ENCODE measurements at regions not wholly inside any gene's neighbourhood (a gene's known extent, or its start where the extent isn't known, plus 50 kb on each side); places are given as distances from the start of the nearest gene placed in this dataset.

DNA sequence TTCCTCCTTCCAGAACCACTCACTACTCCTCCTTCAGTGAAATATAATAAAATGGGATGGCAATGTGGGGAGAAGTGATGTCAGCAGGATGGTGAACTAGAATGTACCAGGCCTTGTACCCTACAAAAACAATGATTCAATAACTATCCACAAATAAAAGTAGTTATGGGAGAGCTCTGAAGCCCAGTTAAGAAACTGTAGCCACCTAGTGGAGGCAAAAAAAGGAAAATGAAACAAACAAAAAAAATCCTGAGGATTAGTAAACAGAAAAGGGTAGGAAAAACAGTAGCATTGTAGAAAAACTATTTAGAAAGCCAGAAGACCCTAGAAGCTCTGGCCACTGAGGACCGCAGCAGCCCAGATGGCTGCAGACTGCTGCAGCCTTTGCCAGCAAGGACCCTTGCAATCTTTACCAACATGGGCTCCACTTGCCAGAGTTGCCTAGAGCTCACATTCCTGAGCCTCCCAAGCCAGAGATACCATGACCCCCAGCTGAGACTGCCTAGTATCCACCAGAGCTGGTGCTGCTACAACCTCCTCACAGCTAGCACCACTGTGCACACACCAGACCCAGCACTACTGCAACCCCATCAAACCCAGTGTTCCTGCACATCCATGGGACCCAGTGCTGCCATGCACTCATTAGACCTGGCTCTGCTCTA lies 259.7 kb upstream of the MSX2 start:
- TF ChIP-seq, protein P1, sequence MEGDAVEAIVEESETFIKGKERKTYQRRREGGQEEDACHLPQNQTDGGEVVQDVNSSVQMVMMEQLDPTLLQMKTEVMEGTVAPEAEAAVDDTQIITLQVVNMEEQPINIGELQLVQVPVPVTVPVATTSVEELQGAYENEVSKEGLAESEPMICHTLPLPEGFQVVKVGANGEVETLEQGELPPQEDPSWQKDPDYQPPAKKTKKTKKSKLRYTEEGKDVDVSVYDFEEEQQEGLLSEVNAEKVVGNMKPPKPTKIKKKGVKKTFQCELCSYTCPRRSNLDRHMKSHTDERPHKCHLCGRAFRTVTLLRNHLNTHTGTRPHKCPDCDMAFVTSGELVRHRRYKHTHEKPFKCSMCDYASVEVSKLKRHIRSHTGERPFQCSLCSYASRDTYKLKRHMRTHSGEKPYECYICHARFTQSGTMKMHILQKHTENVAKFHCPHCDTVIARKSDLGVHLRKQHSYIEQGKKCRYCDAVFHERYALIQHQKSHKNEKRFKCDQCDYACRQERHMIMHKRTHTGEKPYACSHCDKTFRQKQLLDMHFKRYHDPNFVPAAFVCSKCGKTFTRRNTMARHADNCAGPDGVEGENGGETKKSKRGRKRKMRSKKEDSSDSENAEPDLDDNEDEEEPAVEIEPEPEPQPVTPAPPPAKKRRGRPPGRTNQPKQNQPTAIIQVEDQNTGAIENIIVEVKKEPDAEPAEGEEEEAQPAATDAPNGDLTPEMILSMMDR (IDR thresholded peaks at IDR 0.05) = peak; percentile 31; the same call in 1 of the 2 replicates

DNA sequence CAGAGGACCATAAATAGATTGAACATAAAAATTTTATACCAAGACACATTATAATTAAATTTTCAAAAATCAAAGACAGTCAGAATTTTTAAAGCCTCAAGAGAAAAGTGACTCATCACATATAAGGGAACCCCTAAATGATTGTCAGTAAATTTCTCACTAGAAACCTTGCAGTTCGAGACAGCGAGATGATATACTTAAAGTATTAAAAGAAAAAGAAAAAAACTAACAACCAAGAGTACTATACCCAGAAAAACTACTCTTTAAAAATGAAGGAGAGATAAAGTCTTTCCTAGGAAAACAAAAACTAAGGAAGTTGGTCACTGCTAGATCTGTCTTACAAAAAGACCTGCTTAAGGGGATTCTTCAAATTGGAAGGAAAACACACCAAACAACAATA lies 251.4 kb upstream of the MSX2 start:
- TF ChIP-seq, protein P1 (IDR thresholded peaks at IDR 0.05) = no peak

DNA sequence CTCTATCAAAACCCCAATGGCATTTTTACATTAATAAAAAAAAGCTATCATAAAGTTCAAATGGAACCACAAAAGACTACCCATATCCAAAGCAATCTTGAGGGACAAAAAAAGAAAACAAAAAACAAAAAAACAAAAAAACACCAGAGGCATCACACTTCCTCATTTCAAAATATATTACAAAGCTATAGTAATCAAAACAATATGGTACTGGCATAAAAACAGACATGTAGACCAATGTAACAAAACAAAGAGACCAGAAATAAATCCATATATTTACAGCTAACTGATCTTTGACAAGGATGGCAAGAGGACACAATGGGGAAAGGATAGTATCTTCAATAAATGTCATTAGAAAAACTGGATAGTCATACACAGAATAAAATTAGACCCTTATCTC lies 245.1 kb upstream of the MSX2 start:
- TF ChIP-seq, protein P1 (IDR thresholded peaks at IDR 0.05) = no peak

- TF ChIP-seq, protein P1 (IDR thresholded peaks at IDR 0.05) = no peak
These were observed 242.6 kb upstream of the MSX2 start for GRCh38 chr5:174481737-174482136.

GRCh38 chr5:174482607-174483024 lies 241.8 kb upstream of the MSX2 start:
- TF ChIP-seq, protein P1 (IDR thresholded peaks at IDR 0.05) = no peak

- TF ChIP-seq, protein P1 (IDR thresholded peaks at IDR 0.05) = no peak
These were observed 241.0 kb upstream of the MSX2 start for GRCh38 chr5:174483411-174483810.

DNA sequence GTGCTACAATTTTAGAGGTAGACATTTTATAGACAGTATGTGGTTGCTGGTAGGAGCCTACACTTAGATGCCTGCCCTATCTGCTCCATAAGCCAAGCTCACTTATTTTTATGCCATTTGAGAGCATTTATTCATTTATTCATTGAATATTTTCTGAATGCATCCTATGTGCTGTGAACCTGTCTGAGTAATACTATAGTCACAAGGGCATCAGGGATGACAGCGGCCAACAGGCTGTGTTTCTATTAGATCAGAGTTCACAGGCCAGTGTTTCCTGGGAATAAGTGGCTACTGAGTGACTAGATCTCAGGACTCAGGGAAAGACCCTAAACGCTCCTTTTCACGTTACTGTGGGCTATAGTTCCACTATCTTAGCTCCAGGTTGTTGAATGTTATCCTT lies 235.2 kb upstream of the MSX2 start:
- TF ChIP-seq, protein P1 (IDR thresholded peaks at IDR 0.05) = no peak

All from LNCAP (cell line).